ENCODE measurements at regions not wholly inside any gene's neighbourhood (a gene's known extent, or its start where the extent isn't known, plus 50 kb on each side); places are given as distances from the start of the nearest gene placed in this dataset.
A peak's percentile ranks its signal among the peaks of the same experiment; 100 is the strongest.

GRCh38 chrX:145881175-145881995, 63.8 kb downstream of the SLITRK2 start:
- Histone ChIP-seq H3F3A (ENCODE audit: low read depth) (no peaks in the 10 kb centered on the region), H3K36me3 (no peaks in the 10 kb centered on the region), H4K20me1 (ENCODE audit: low read depth) (no peaks in the 10 kb centered on the region), H3K4me3 (no peak overlapping the region), H3K79me2 (ENCODE audit: low read depth) (no peaks in the 10 kb centered on the region), H3K9me3 (ENCODE audit: low read depth) (no peaks in the 10 kb centered on the region), H3K9ac (no peak overlapping the region), H3K27me3 (no peaks in the 10 kb centered on the region), H3K27ac (no peak overlapping the region), H3K4me2 (no peak overlapping the region), H3K4me1 (no peaks in the 10 kb centered on the region), H2AFZ (replicated peaks) (peak overlapping the region; percentile 1)
- H3K4me3 Mint-ChIP-seq, result no peak overlapping the region
- DNase-seq (ENCODE audit: low spot score), result no peak
- no peaks in the 10 kb centered on the region for H3K4me1 Mint-ChIP-seq
- peaks cover 2% of the 10 kb centered on the region for H3K27me3 Mint-ChIP-seq (ENCODE audit: insufficient read depth, low read depth)
- TF ChIP-seq EZH2 (IDR thresholded peaks at IDR 0.05), result no peak
- no peak for TF ChIP-seq EZH2phosphoT487 (IDR thresholded peaks at IDR 0.05)
- TF ChIP-seq CTCF (IDR thresholded peaks at IDR 0.05), result no peak
- no peak overlapping the region for H3K27ac Mint-ChIP-seq
- peaks cover 2% of the 10 kb centered on the region for H3K9me3 Mint-ChIP-seq
- no peaks in the 10 kb centered on the region for H3K36me3 Mint-ChIP-seq

- H2AFZ ChIP-seq (replicated peaks), result no peak overlapping the region
- Mint-ChIP-seq H3K27ac (no peak overlapping the region), H3K4me3 (no peak overlapping the region), H3K9me3 (peaks cover 2% of the 10 kb centered on the region), H3K36me3 (no peaks in the 10 kb centered on the region), H3K27me3 (ENCODE audit: insufficient read depth, low read depth) (peaks cover 2% of the 10 kb centered on the region), H3K4me1 (no peaks in the 10 kb centered on the region)
- no peaks in the 10 kb centered on the region for H3F3A ChIP-seq (ENCODE audit: low read depth)
- no peak overlapping the region for H3K4me2 ChIP-seq
- H3K4me3 ChIP-seq, result no peak overlapping the region
- no peak for TF ChIP-seq EZH2phosphoT487 (IDR thresholded peaks at IDR 0.05)
- no peak for TF ChIP-seq CTCF (IDR thresholded peaks at IDR 0.05)
- TF ChIP-seq EZH2 (IDR thresholded peaks at IDR 0.05), result no peak
- no peaks in the 10 kb centered on the region for H4K20me1 ChIP-seq (ENCODE audit: low read depth)
- no peaks in the 10 kb centered on the region for H3K36me3 ChIP-seq
- H3K27ac ChIP-seq, result no peak overlapping the region
- no peaks in the 10 kb centered on the region for H3K79me2 ChIP-seq (ENCODE audit: low read depth)
- H3K9me3 ChIP-seq (ENCODE audit: low read depth), result no peaks in the 10 kb centered on the region
- DNase-seq (ENCODE audit: low spot score), result no peak
- H3K4me1 ChIP-seq, result no peaks in the 10 kb centered on the region
- H3K27me3 ChIP-seq, result no peaks in the 10 kb centered on the region
- H3K9ac ChIP-seq, result no peak overlapping the region
These were observed 68.8 kb downstream of the SLITRK2 start for GRCh38 chrX:145886469-145886868.

- peak; percentile 5 for DNase-seq (ENCODE audit: low spot score)
- Histone ChIP-seq H3K27me3 (no peaks in the 10 kb centered on the region), H3K9me3 (ENCODE audit: low read depth) (no peaks in the 10 kb centered on the region), H3K4me3 (no peak overlapping the region), H2AFZ (replicated peaks) (no peak overlapping the region), H3K36me3 (no peaks in the 10 kb centered on the region), H4K20me1 (ENCODE audit: low read depth) (no peaks in the 10 kb centered on the region), H3K79me2 (ENCODE audit: low read depth) (no peaks in the 10 kb centered on the region), H3K4me1 (no peaks in the 10 kb centered on the region), H3K4me2 (no peak overlapping the region), H3K9ac (no peak overlapping the region), H3K27ac (no peak overlapping the region), H3F3A (ENCODE audit: low read depth) (no peaks in the 10 kb centered on the region)
- no peaks in the 10 kb centered on the region for H3K27me3 Mint-ChIP-seq (ENCODE audit: insufficient read depth, low read depth)
- H3K27ac Mint-ChIP-seq, result no peak overlapping the region
- TF ChIP-seq EZH2 (IDR thresholded peaks at IDR 0.05) (no peak), CTCF (IDR thresholded peaks at IDR 0.05) (peak; percentile 30)
- H3K4me1 Mint-ChIP-seq, result no peaks in the 10 kb centered on the region
- H3K36me3 Mint-ChIP-seq, result no peaks in the 10 kb centered on the region
- no peaks in the 10 kb centered on the region for H3K9me3 Mint-ChIP-seq
- no peak overlapping the region for H3K4me3 Mint-ChIP-seq
These were observed 92.4 kb downstream of the SLITRK2 start for GRCh38 chrX:145910017-145910416.
